Ishikawa (cell line): ENCODE measurements at regions not wholly inside any gene's neighbourhood (a gene's known extent, or its start where the extent isn't known, plus 50 kb on each side); places are given as distances from the start of the nearest gene placed in this dataset.

Experiments used
- CEBPB ChIP-seq: IDR thresholded peaks from 2 replicates; pipeline ENCODE4 v1.6.1; 2012
- CREB1 ChIP-seq: IDR thresholded peaks from 2 replicates; pipeline ENCODE4 v1.6.1; 2012; ENCODE audit warnings: low read depth
- EGR1 ChIP-seq: IDR thresholded peaks from 2 replicates; pipeline ENCODE4 v1.6.1; 2012
- EP300 ChIP-seq: IDR thresholded peaks from 2 replicates; pipeline ENCODE4 v1.6.1; 2012; ENCODE audit warnings: borderline replicate concordance
- FOXM1 ChIP-seq: IDR thresholded peaks from 2 replicates; pipeline ENCODE4 v1.6.1; 2012; ENCODE audit warnings: low read depth, borderline replicate concordance
- NFIC ChIP-seq: IDR thresholded peaks from 2 replicates; pipeline ENCODE4 v1.6.1; 2012
- RAD21 ChIP-seq: IDR thresholded peaks from 2 replicates; pipeline ENCODE4 v1.6.1; 2012; ENCODE audit warnings: low read depth
- TAF1 ChIP-seq: IDR thresholded peaks from 2 replicates; pipeline ENCODE4 v1.6.1; 2012; ENCODE audit warnings: low read depth, mild to moderate bottlenecking
- TCF12 ChIP-seq: IDR thresholded peaks from 2 replicates; pipeline ENCODE4 v1.6.1; 2012; ENCODE audit warnings: low read depth
- TEAD4 ChIP-seq: IDR thresholded peaks from 2 replicates; pipeline ENCODE4 v1.6.1; 2012
- YY1 ChIP-seq: IDR thresholded peaks from 2 replicates; pipeline ENCODE4 v1.6.1; 2012; ENCODE audit warnings: low read depth
- ZBTB7A ChIP-seq: IDR thresholded peaks from 2 replicates; pipeline ENCODE4 v1.6.1; 2012; ENCODE audit warnings: low read depth
- TF ChIP-seq, protein P1 (sequence below): IDR thresholded peaks from 2 replicates; pipeline ENCODE4 v1.6.1; 2012
- TF ChIP-seq, protein P2 (sequence below): IDR thresholded peaks from 2 replicates; pipeline ENCODE4 v1.6.1; 2012; ENCODE audit warnings: low read depth, mild to moderate bottlenecking
- TF ChIP-seq, protein P3 (sequence below): IDR thresholded peaks from 2 replicates; pipeline ENCODE4 v1.6.1; 2012

DNA sequence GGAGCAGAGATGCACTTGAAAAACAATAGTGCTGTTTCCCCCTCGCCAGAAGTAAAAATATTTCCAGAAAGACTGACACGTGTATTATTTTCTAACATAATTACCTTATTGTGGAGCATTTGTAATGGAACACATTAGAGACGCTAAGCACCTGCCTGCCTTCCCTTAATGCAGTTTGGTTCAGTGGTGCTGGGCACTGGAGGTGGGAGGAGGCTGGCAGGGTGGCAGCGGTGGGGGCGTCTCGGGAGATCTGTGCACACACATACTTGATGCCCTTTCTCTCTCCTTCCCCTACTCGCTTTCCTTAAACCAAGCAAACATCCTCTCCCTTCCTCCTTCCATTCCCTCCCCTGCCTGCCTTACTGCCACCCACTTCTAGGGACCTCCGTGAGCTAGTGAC lies 156.6 kb upstream of the SDK2 start:
- TF ChIP-seq CREB1 = no peak
- no peak for TF ChIP-seq CEBPB
- no peak for TF ChIP-seq TCF12
- no peak for TF ChIP-seq FOXM1
- TF ChIP-seq, protein P1, sequence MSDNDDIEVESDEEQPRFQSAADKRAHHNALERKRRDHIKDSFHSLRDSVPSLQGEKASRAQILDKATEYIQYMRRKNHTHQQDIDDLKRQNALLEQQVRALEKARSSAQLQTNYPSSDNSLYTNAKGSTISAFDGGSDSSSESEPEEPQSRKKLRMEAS = no peak

DNA sequence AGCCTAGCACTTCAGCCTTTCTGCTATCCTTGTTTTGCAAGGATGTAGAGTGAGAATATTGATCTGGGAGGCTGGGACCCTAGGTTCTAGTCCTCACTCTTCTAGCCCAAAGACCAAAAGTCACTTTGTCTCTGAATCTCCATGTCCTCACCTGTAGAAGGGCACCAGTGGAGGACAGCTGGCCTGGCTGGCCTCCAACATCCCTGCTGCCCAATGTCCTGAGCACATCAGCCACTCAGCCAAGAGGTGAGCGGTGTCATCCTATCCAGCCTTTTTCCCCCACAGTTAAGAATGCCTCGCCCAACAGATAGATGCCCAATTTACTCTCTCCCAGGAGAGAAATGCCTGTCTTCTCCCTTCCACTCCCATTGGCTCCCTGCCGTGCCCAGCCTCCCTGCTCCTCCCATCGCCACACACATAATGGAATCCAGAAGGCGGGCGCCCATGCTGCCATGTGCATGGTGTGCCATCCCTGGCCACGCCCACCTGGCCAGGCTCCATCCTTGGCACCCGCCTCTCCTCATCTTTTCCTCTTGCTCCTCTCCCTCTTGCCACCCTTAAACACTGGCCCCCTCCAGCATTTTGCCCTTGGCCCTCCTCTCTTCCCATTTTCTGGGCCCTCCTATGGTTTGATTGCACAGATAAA lies 157.3 kb upstream of the SDK2 start:
- no peak for TF ChIP-seq FOXM1
- no peak for TF ChIP-seq YY1
- no peak for TF ChIP-seq TAF1
- no peak for TF ChIP-seq EGR1
- no peak for TF ChIP-seq CEBPB
- TF ChIP-seq, protein P1 = no peak
- TF ChIP-seq, protein P2, sequence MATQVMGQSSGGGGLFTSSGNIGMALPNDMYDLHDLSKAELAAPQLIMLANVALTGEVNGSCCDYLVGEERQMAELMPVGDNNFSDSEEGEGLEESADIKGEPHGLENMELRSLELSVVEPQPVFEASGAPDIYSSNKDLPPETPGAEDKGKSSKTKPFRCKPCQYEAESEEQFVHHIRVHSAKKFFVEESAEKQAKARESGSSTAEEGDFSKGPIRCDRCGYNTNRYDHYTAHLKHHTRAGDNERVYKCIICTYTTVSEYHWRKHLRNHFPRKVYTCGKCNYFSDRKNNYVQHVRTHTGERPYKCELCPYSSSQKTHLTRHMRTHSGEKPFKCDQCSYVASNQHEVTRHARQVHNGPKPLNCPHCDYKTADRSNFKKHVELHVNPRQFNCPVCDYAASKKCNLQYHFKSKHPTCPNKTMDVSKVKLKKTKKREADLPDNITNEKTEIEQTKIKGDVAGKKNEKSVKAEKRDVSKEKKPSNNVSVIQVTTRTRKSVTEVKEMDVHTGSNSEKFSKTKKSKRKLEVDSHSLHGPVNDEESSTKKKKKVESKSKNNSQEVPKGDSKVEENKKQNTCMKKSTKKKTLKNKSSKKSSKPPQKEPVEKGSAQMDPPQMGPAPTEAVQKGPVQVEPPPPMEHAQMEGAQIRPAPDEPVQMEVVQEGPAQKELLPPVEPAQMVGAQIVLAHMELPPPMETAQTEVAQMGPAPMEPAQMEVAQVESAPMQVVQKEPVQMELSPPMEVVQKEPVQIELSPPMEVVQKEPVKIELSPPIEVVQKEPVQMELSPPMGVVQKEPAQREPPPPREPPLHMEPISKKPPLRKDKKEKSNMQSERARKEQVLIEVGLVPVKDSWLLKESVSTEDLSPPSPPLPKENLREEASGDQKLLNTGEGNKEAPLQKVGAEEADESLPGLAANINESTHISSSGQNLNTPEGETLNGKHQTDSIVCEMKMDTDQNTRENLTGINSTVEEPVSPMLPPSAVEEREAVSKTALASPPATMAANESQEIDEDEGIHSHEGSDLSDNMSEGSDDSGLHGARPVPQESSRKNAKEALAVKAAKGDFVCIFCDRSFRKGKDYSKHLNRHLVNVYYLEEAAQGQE = no peak
- no peak for TF ChIP-seq NFIC
- TF ChIP-seq ZBTB7A = no peak
- TF ChIP-seq, protein P3, sequence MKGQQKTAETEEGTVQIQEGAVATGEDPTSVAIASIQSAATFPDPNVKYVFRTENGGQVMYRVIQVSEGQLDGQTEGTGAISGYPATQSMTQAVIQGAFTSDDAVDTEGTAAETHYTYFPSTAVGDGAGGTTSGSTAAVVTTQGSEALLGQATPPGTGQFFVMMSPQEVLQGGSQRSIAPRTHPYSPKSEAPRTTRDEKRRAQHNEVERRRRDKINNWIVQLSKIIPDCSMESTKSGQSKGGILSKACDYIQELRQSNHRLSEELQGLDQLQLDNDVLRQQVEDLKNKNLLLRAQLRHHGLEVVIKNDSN = no peak
- TF ChIP-seq TCF12 = no peak
- TF ChIP-seq TEAD4 = no peak
- no peak for TF ChIP-seq CREB1
- no peak for TF ChIP-seq EP300
- no peak for TF ChIP-seq RAD21

DNA sequence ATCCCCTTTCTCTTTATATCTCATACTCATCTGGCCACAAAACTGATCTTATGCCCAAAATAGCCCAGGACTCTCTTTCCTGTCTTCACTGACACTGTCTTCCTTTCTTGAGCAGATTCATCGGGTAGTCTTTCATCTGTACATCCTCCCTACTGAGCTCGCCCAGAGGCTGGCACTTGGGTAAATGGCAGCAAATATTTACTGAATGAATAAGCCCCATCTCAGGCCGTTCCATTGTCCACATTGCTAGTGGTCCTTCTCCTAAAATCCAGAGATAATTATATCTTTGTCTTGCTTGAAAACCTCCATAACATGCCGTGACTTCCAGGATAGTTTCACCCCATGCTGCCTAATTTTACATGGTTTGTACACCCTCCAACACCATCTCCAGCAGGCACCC lies 158.1 kb upstream of the SDK2 start:
- TF ChIP-seq, protein P2 = no peak
- TF ChIP-seq TCF12 (no peak), EGR1 (no peak), RAD21 (no peak), FOXM1 (no peak), TEAD4 (no peak), CREB1 (no peak), TAF1 (no peak), ZBTB7A (no peak), NFIC (no peak), YY1 (no peak), EP300 (no peak)
- TF ChIP-seq, protein P3 = no peak
- TF ChIP-seq, protein P1 = no peak

DNA sequence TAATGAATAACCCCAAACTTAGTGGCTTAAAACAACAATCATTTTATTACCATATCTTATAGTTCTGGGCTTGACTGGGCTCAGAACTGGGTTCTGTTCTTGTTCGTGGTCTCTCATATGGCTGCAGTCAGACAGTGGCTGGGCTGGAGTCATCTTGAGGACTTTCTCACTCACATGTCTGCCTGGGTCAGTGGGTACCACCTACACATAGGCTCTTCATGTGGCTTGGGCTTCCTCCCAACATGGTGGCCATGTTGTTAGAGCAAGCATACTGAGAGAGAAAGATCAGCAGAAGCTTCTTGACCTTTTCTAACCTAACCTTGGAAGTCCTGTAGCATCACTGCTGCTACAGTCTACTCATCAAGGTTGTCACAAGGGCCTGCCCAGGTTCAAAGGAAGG lies 158.6 kb upstream of the SDK2 start:
- no peak for TF ChIP-seq RAD21

DNA sequence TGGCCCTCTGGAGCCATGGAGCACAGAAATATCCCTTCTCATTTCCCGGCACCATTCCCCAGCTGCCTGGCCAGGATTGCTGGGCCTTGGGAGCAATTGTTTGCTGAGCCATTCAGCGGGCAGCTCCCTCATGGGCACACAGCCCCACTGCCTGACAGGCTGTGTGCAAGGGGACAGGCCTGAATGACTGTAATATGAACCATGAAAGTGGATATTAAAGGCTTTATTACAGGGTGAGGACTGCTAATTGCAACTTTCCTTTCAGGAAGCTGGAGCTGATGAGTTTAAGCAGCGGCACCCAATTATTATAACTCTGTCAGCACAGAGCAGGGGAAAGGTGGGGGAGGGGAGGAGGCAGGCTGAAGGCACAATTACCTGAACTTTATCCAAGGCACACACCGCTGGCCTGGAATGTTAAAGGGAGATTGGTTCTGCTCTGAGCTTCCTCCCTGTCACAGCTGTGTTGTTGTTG lies 159.8 kb upstream of the SDK2 start:
- TF ChIP-seq, protein P1 = no peak
- no peak for TF ChIP-seq CEBPB
- no peak for TF ChIP-seq FOXM1
- no peak for TF ChIP-seq TEAD4
- no peak for TF ChIP-seq ZBTB7A
- TF ChIP-seq CREB1 = no peak
- TF ChIP-seq EGR1 = no peak
- TF ChIP-seq TAF1 = no peak
- TF ChIP-seq, protein P3 = no peak
- no peak for TF ChIP-seq EP300
- TF ChIP-seq RAD21 = no peak
- TF ChIP-seq, protein P2 = no peak
